B cell (primary cell): ENCODE measurements at regions not wholly inside any gene's neighbourhood (a gene's known extent, or its start where the extent isn't known, plus 50 kb on each side); places are given as distances from the start of the nearest gene placed in this dataset.

Experiments
- ATAC-seq: fragments of 200-7000 bp; cut with Tn5 transposase; one replicate; pipeline ENCODE4 v1.10.0; 2021; ENCODE audit warnings: low read depth, mild to moderate bottlenecking, moderate number of reproducible peaks, moderate library complexity
- CTCF ChIA-PET: fragments of 350-600 bp; sonication (Branson Sonifier 250); formaldehyde crosslinking; loops from one replicate; lab custom pipeline; 2021; ENCODE audit warnings: antibody characterized with exemption, inconsistent platforms; lab: Charles Lee
- POLR2A ChIA-PET: fragments of 350-600 bp; sonication (Branson Sonifier 250); formaldehyde crosslinking; loops from one replicate; lab custom pipeline; 2021; ENCODE audit warnings: antibody characterized with exemption; lab: Charles Lee
- DNase-seq: peaks from one replicate; pipeline ENCODE4 v3.0.0; 2013
- H2AFZ ChIP-seq: 2 replicates; pipeline ENCODE4 v1.6.1; 2012; ENCODE audit warnings: mild to moderate bottlenecking, low read depth, low read length; ENCODE audit not compliant: insufficient read depth, poor library complexity, severe bottlenecking
- H3K27ac ChIP-seq, 2 donors: 1 replicate in 1 of 2; 2 replicates in 1 of 2; pipeline ENCODE4 v1.5.1; 2012 to 2013; ENCODE audit warnings: low read length in 2 of 2, mild to moderate bottlenecking in 2 of 2, moderate library complexity in 1 of 2
- H3K27me3 ChIP-seq, 4 experiments: fragments of 200-600 bp in 1 of 4; sonication (generic) in 1 of 4; replicated peaks in 1 of 4; 1 replicate in 2 of 4; 2 replicates in 2 of 4; pipeline versions ENCODE4 v1.6.1 to v1.7.0; 2013 to 2016; ENCODE audit warnings: low read length in 3 of 4, mild to moderate bottlenecking in 2 of 4, mixed read lengths in 1 of 4, moderate library complexity in 1 of 4; ENCODE audit not compliant: insufficient read depth in 4 of 4, control insufficient read depth in 3 of 4; ENCODE audit errors: control extremely low read depth in 1 of 4
- H3K36me3 ChIP-seq, 2 experiments: replicated peaks in 1 of 2; 1 replicate in 1 of 2; 2 replicates in 1 of 2; pipeline versions ENCODE4 v1.6.1 to v1.7.1; 2013; ENCODE audit warnings: low read length in 1 of 2; ENCODE audit not compliant: insufficient read depth in 2 of 2, control insufficient read depth in 1 of 2; ENCODE audit errors: control extremely low read depth in 1 of 2, extremely low read depth in 1 of 2
- H3K4me1 ChIP-seq, 2 donors: fragments of 200-600 bp in 1 of 2; sonication (generic) in 1 of 2; 1 replicate in 1 of 2; 2 replicates in 1 of 2; pipeline versions ENCODE4 v1.5.1 to v1.6.1; 2013 to 2017; ENCODE audit warnings: low read length in 2 of 2; ENCODE audit not compliant: control insufficient read depth in 2 of 2, insufficient read depth in 2 of 2
- H3K4me2 ChIP-seq: replicated peaks from 2 replicates; pipeline ENCODE3; 2012; ENCODE audit warnings: mild to moderate bottlenecking, low read depth, low read length; ENCODE audit not compliant: poor library complexity, severe bottlenecking
- H3K4me3 ChIP-seq, 5 experiments: fragments of 200-600 bp in 1 of 5; sonication (generic) in 1 of 5; 1 replicate in 3 of 5; 2 replicates in 2 of 5; pipeline versions ENCODE4 v1.5.1 to v1.7.0; 2011 to 2016; ENCODE audit warnings: low read length in 4 of 5, mild to moderate bottlenecking in 4 of 5, low read depth in 2 of 5, control low read depth in 1 of 5, moderate library complexity in 1 of 5; ENCODE audit not compliant: insufficient read depth in 1 of 5; ENCODE audit errors: control extremely low read depth in 1 of 5, extremely low read depth in 1 of 5
- H3K79me2 ChIP-seq: fragments of 200-600 bp; sonication (generic); one replicate; pipeline ENCODE4 v1.6.0; 2016; ENCODE audit warnings: low read length; ENCODE audit not compliant: control insufficient read depth, insufficient read depth
- H3K9ac ChIP-seq: fragments of 200-600 bp; sonication (generic); 2 replicates; pipeline ENCODE4 v1.6.1; 2017; ENCODE audit warnings: mild to moderate bottlenecking, low read length, moderate library complexity
- H3K9me3 ChIP-seq, 3 donors: one replicate each; pipeline versions ENCODE4 v1.6.1 to v1.7.1; 2013; ENCODE audit warnings: low read length in 2 of 3; ENCODE audit not compliant: control insufficient read depth in 2 of 3, insufficient read depth in 1 of 3; ENCODE audit errors: control extremely low read depth in 1 of 3
- H4K20me1 ChIP-seq: 2 replicates; pipeline ENCODE4 v1.6.0; 2012; ENCODE audit warnings: mild to moderate bottlenecking, low read length; ENCODE audit not compliant: insufficient read depth, control insufficient read depth, poor library complexity, severe bottlenecking
- H3K27ac Mint-ChIP-seq: one replicate; pipeline ENCODE4 v1.8.0; 2021; ENCODE audit warnings: mixed read lengths
- H3K27me3 Mint-ChIP-seq: one replicate; pipeline ENCODE4 v1.8.0; 2021; ENCODE audit warnings: mixed read lengths
- H3K4me1 Mint-ChIP-seq: one replicate; pipeline ENCODE4 v1.8.0; 2021; ENCODE audit warnings: mixed read lengths
- H3K4me3 Mint-ChIP-seq: one replicate; pipeline ENCODE4 v1.8.0; 2021; ENCODE audit warnings: mixed read lengths
- H3K9me3 Mint-ChIP-seq: one replicate; pipeline ENCODE4 v1.8.0; 2022; ENCODE audit warnings: mixed read lengths; ENCODE audit not compliant: insufficient read depth
- EZH2 ChIP-seq: IDR thresholded peaks from 2 replicates; pipeline ENCODE4 v1.6.1; 2012; ENCODE audit warnings: borderline replicate concordance, low read depth, mild to moderate bottlenecking, moderate library complexity, low read length; ENCODE audit not compliant: insufficient read depth, poor library complexity, severe bottlenecking
- WGBS: methylation state at CpG from one replicate; pipeline ENCODE4 v1.1.5; 2013; ENCODE audit warnings: missing lambda C conversion rate; ENCODE audit not compliant: insufficient coverage; 5-methylcytosine and 5-hydroxymethylcytosine counted together
- intact Hi-C: fragments of 100-400 bp; cut with micrococcal nuclease; formaldehyde crosslinking; loops from one replicate; pipeline ENCODE4 v1.10.0; 2022
- TF ChIP-seq, protein P1 (sequence below): fragments of 200-600 bp; IDR thresholded peaks from one replicate; pipeline ENCODE4 v1.8.0; 2022; ENCODE audit warnings: antibody characterized with exemption, mild to moderate bottlenecking

- no peak overlapping the region for H3K9ac ChIP-seq
- CTCF ChIA-PET: interaction anchor here (0.7 kb wide), 1 partner anchor 1366 kb away, joined by 5 read pairs; no protein-coding TSS in a partner anchor
- no peak overlapping the region for H3K4me3 ChIP-seq
Observed at GRCh38 chr18:76263046-76264005, 231.7 kb downstream of the ZNF516 start.

More at GRCh38 chr18:76263046-76264005, 231.7 kb downstream of the ZNF516 start:
- peaks cover 3% of the 10 kb centered on the region for H3K4me1 Mint-ChIP-seq
- no peak overlapping the region for H3K27ac Mint-ChIP-seq
- intact Hi-C loops: no loop called here
- DNase-seq (no peak), ATAC-seq (no peak)
- no peaks in the 10 kb centered on the region for H3K9me3 Mint-ChIP-seq
- Histone ChIP-seq H3K27ac (no peak overlapping the region), H3K9me3 (peaks cover 0 to 4% (median 0%) of the 10 kb centered on the region in 3 donors), H3K79me2 (no peaks in the 10 kb centered on the region), H4K20me1 (no peaks in the 10 kb centered on the region), H3K36me3 (no peaks in the 10 kb centered on the region), H3K27me3 (no peaks in the 10 kb centered on the region), H3K4me2 (no peak overlapping the region), H2AFZ (no peak overlapping the region), H3K4me1 (no peaks in the 10 kb centered on the region)
- POLR2A ChIA-PET: no interaction called here
- TF ChIP-seq, protein P1, sequence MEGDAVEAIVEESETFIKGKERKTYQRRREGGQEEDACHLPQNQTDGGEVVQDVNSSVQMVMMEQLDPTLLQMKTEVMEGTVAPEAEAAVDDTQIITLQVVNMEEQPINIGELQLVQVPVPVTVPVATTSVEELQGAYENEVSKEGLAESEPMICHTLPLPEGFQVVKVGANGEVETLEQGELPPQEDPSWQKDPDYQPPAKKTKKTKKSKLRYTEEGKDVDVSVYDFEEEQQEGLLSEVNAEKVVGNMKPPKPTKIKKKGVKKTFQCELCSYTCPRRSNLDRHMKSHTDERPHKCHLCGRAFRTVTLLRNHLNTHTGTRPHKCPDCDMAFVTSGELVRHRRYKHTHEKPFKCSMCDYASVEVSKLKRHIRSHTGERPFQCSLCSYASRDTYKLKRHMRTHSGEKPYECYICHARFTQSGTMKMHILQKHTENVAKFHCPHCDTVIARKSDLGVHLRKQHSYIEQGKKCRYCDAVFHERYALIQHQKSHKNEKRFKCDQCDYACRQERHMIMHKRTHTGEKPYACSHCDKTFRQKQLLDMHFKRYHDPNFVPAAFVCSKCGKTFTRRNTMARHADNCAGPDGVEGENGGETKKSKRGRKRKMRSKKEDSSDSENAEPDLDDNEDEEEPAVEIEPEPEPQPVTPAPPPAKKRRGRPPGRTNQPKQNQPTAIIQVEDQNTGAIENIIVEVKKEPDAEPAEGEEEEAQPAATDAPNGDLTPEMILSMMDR: no peak
- TF ChIP-seq EZH2: no peak
- H3K27me3 Mint-ChIP-seq: peaks cover 4% of the 10 kb centered on the region
- 83% methylated on average over 14 of the region's 18 CpGs for WGBS
- no peak overlapping the region for H3K4me3 Mint-ChIP-seq
